GM12891 (cell line): ENCODE measurements at regions not wholly inside any gene's neighbourhood (a gene's known extent, or its start where the extent isn't known, plus 50 kb on each side); places are given as distances from the start of the nearest gene placed in this dataset.

Experiments
- POLR2A ChIP-seq: IDR thresholded peaks from 2 replicates; pipeline ENCODE4 v1.6.1; 2011; ENCODE audit warnings: low read depth, low read length, control low read depth
- POLR2AphosphoS5 ChIP-seq: IDR thresholded peaks from 2 replicates; pipeline ENCODE4 v1.6.1; 2011; ENCODE audit warnings: low read depth, low read length, control low read depth

DNA sequence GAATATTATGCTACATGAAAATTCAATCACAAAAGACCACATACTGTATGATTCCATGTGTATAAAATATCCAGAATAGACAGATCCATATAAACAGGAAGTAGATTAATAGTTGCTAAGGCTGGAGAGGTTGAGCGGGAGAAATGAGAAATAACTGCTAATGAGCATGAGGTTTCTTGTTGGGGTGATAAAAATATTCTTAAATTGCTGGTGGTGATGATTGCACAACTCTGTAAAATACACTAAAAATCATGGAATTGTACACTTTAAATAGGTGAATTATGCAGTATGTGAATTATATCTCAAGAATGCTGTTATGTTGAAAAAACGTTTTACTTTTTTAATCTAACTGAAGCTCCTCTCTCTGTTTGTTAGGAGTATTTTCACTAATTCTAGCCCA is 101.8 kb upstream of the CREB1 start:
- TF ChIP-seq POLR2A (no peak), POLR2AphosphoS5 (no peak)
